A673 (cell line): ENCODE measurements at regions not wholly inside any gene's neighbourhood (a gene's known extent, or its start where the extent isn't known, plus 50 kb on each side); places are given as distances from the start of the nearest gene placed in this dataset.
"Not testable (repeated sequence)": the region's sequence is repeated elsewhere in the genome, so short reads cannot be mapped to it uniquely, and the experiment has no call there.

Source experiments
- CTCF ChIP-seq: fragments of 300-800, 200-600 bp; sonication (generic); conservative IDR thresholded peaks from 2 replicates; pipeline ENCODE4 v1.5.1; 2017; ENCODE audit warnings: low read depth, mild to moderate bottlenecking, antibody characterized with exemption, low read length, moderate library complexity, mixed read lengths
- EZH2 ChIP-seq: fragments of 200-600 bp; sonication (generic); IDR thresholded peaks from 2 replicates; pipeline ENCODE4 v1.6.1; 2017; ENCODE audit warnings: borderline replicate concordance, low read depth, mild to moderate bottlenecking, mixed read lengths, antibody characterized with exemption, low read length; ENCODE audit not compliant: poor library complexity, severe bottlenecking

GRCh38 chr18:105161-106053 lies 53.0 kb upstream of the USP14 start:
- TF ChIP-seq CTCF, EZH2: not testable (repeated sequence)
